ENCODE measurements at regions not wholly inside any gene's neighbourhood (a gene's known extent, or its start where the extent isn't known, plus 50 kb on each side); places are given as distances from the start of the nearest gene placed in this dataset.

DNA sequence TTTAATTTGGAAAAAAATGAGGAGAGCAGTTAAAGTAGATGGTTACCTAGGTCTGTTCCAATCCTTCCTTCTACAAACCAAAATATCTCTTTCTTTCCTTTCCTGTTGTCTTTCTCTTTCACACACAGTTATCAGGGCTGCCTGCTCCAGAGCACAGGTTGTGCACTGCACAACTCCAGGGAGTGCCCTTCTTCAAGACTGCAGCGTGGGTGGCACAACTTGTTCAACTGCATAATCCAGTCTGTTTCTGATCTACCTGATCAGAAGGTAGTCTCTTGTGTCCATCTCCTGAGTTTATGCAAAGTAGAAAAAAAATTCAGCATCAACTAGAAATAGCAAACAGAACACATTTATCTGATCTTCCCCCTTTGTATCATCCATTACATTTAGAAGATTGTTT, 78.1 kb upstream of the COL13A1 start:
- in situ Hi-C loops (cut with MboI; ENCODE audit: low pct_unique_long_range_greater_than_20kb in 2 of 9, low sequenced_read_pairs in 9 of 9, unreplicated experiment in 9 of 9) = no loop called here
- Histone ChIP-seq H3K4me1 (replicated peaks in 1 of 2) (peaks cover 0 to 3% of the 10 kb centered on the region in 2 donors), H3K4me3 (no peak overlapping the region), H3K27ac (no peak overlapping the region)
- no peak for ATAC-seq (replicated peaks in 6 of 8)
- 30 to 100% (median 75%) methylated on average over 1 of the region's 1 CpG; no CpG with 5 or more reads in 5 of the 10 experiments for WGBS, 10 experiments

DNA sequence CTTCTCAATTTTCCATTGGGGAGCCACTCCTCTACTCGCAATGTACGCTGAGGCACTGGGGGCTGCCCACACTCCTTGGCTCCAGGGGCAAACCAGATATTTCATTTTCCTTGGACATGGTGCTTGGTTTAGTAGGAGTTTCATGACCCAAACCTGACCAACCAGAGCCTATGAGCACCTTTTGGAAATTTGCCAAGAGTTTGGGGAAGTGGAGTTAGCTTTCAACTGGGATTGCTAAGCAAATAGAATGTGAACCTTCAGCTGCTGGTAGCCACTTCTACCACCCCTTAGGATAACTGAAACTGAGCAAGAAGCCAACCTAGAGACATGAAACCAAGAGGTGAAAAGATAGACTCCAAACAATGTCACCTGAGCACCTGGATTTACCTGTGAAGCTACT, 74.9 kb upstream of the COL13A1 start:
- peaks cover 0 to 13% of the 10 kb centered on the region in 2 donors for H3K4me1 ChIP-seq (replicated peaks in 1 of 2)
- no peak for ATAC-seq (replicated peaks in 6 of 8)
- no peak overlapping the region for H3K27ac ChIP-seq
- H3K4me3 ChIP-seq = no peak overlapping the region
- WGBS, 10 experiments = 100% methylated on average over 2 of the region's 2 CpGs; no CpG with 5 or more reads in 8 of the 10 experiments
- in situ Hi-C loops (cut with MboI; ENCODE audit: low pct_unique_long_range_greater_than_20kb in 2 of 9, low sequenced_read_pairs in 9 of 9, unreplicated experiment in 9 of 9) = no loop called here

DNA sequence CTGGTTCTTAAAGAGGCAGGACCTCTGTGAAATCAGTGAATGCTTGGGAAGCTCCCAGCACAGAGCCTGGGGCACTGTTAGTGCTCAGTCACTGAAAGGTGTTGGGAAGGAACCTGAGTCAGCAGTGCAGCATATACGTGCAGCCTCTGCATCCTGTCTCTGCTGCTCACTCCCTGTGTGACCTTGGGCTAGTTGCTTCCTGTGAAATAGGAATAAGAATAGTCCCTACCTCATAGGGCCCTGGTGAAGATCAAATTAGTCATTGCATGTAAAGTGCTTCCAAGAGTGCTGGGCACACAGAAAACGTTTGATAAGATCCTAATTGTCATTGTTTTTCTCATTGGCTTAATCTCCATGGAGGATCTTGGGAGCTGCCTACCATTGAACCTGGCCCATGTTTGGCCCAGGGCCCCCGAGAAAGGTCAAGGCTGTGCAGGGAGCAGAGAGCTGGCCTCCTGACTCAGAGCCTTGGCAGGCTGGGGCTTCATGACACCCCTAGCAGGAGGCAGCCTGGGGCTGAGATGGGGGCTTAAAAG, 73.3 kb upstream of the COL13A1 start:
- WGBS, 10 experiments = 0 to 35% (median 0%) methylated on average over 1 to 3 of the region's 3 CpGs; no CpG with 5 or more reads in 3 of the 10 experiments
- Histone ChIP-seq H3K4me1 (replicated peaks in 1 of 2) (peaks cover 0 to 13% of the 10 kb centered on the region in 2 donors), H3K4me3 (no peak overlapping the region), H3K27ac (no peak overlapping the region)
- peak; percentile 17 to 79 (median 41) for ATAC-seq (replicated peaks in 6 of 8)
- in situ Hi-C loops (cut with MboI; ENCODE audit: low pct_unique_long_range_greater_than_20kb in 2 of 9, low sequenced_read_pairs in 9 of 9, unreplicated experiment in 9 of 9) = no loop called here

DNA sequence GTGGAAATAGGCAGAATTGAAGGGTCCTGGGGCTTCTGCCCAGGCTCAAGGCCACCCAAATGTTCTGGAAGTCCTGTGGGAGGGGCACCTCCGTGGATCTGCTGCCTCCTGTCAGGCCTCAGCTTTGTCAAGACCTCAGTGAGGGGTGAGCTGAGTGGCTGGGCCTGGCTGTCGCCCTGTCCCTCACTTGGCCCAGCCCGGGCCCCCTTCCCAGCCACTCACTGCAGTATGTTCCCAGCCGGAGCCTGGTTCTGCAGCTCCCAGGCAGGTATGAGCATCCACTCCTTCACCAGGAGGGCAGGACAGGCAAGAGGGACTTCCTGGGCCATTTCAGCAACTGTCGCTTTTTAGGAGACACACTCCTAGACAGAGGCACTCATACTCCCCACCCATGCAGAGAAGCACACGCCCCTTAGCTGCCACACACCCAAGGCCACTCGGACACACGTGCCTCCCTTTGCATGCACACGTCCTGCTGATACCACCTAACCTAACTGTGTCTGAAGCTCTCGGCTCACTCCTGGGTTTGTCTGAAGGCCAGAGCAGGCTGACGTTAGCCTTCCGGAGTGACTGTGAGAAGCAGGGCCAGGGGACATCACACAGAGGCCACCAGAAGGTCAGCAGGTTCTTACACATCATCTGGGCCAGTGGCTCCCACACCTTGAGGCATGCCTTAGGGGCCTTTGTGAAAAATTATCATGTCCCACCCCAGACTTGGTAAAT, 72.2 kb upstream of the COL13A1 start:
- Histone ChIP-seq H3K27ac (no peak overlapping the region), H3K4me3 (no peak overlapping the region), H3K4me1 (replicated peaks in 1 of 2) (peaks cover 0 to 21% of the 10 kb centered on the region in 2 donors)
- WGBS, 10 experiments = 33 to 89% (median 71%) methylated on average over 1 to 3 of the region's 12 CpGs; no CpG with 5 or more reads in 6 of the 10 experiments
- peak in 3 of 8 experiments; percentile 7 to 22 (median 12) for ATAC-seq (replicated peaks in 6 of 8)
- in situ Hi-C loops (cut with MboI; ENCODE audit: low pct_unique_long_range_greater_than_20kb in 2 of 9, low sequenced_read_pairs in 9 of 9, unreplicated experiment in 9 of 9) = no loop called here

DNA sequence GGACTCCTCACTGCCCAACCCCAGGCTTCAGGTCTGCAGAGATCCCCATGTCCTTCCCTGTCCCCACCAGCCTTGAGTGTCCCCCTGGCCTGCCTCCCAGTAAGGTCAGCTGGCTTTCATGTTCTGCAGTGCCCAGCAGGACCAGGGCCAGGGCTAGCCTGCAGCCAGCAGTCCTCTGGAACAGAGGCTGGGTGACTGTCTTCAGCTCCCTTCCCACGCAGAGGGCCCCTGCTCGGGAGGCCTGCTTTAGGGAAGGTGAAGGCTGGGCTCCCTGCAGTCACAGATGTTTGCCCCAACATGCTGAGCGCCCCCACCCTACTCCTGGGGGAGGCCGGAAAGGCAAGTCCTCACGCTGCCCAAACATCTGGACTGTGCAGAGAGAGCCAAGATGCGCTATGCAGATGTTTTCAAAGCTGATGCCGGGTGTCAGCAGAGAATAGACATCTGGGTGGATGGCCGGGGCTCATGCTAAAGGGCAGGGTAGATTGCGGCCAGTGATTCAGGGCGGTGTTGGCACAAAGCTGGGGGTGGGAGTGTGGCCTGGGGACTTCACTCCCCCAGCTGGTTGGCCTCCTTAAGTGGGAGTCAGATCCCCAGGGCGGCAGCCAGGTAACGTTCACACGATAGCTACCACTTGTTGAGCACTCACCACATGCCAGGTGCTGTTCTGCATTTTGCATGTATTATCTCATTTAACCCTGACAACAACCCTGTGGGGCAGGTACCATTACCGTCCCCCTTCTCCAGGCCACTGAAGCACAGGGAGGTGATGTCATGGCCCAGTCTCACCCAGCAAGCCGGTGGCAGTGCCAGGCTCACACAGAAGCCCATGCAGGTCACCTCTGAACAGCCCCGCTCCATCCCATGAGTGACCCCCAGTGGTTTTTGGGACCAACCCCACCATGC, 71.2 kb upstream of the COL13A1 start:
- H3K27ac ChIP-seq = no peak overlapping the region
- in situ Hi-C loops (cut with MboI; ENCODE audit: low pct_unique_long_range_greater_than_20kb in 2 of 9, low sequenced_read_pairs in 9 of 9, unreplicated experiment in 9 of 9) = no loop called here
- H3K4me3 ChIP-seq = no peak overlapping the region
- WGBS, 10 experiments = 5 to 88% (median 40%) methylated on average over 1 to 8 of the region's 16 CpGs; no CpG with 5 or more reads in 1 of the 10 experiments
- peak in 2 of 8 experiments; percentile 35 to 36 for ATAC-seq (replicated peaks in 6 of 8)
- H3K4me1 ChIP-seq (replicated peaks in 1 of 2) = peaks cover 0 to 21% of the 10 kb centered on the region in 2 donors

DNA sequence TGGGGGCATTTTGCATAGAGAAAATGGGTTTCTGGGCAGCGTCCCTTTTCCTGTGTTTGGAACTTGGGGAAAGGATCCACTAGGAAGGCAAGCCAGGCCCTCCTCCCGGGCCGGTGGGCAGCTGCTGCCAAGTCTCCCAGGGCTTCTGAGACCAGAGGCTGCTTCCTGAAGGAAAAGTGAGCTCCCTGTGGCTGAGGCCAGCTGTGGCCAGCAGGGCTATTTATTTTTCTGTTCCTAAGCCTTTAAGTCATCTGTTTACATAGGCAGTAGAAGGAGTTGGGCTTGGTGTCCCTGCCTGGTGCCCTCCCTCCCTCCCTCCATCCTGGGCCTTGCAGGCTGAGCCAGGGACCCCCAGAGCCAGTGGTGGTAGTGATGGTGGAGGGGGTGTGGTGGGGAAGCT, 70.5 kb upstream of the COL13A1 start:
- peak in 4 of 8 experiments; percentile 10 to 80 (median 39) for ATAC-seq (replicated peaks in 6 of 8)
- 80 to 90% methylated on average over 1 to 2 of the region's 3 CpGs; no CpG with 5 or more reads in 8 of the 10 experiments for WGBS, 10 experiments
- Histone ChIP-seq H3K27ac (no peak overlapping the region), H3K4me1 (replicated peaks in 1 of 2) (peaks cover 0 to 21% of the 10 kb centered on the region in 2 donors), H3K4me3 (no peak overlapping the region)
- in situ Hi-C loops (cut with MboI; ENCODE audit: low pct_unique_long_range_greater_than_20kb in 2 of 9, low sequenced_read_pairs in 9 of 9, unreplicated experiment in 9 of 9) = no loop called here

DNA sequence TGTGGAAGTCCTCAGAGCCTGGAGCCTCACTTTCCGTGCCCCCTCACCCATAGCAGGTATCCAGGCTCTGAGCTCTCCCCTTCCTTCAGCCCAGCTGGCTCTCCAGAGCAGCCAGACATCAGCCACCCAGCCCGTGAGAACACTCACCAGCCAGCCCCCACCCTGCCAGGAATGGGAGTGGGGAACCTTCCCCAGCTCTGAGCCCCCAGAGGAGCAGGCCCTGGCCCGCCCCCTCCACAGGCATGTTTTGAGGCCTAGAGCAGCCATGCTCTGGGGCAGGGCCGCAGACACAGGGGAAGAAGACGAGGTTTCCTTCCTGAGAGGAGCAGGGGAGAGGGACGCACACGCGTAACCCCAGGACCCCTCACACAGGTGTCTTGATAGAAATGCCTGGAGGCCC, 70.0 kb upstream of the COL13A1 start:
- ATAC-seq (replicated peaks in 6 of 8) = peak in 2 of 8 experiments; percentile 29 to 60
- H3K4me1 ChIP-seq (replicated peaks in 1 of 2) = peaks cover 0 to 21% of the 10 kb centered on the region in 2 donors
- in situ Hi-C loops (cut with MboI; ENCODE audit: low pct_unique_long_range_greater_than_20kb in 2 of 9, low sequenced_read_pairs in 9 of 9, unreplicated experiment in 9 of 9) = no loop called here
- H3K27ac ChIP-seq = no peak overlapping the region
- 74 to 100% methylated on average over 1 to 3 of the region's 8 CpGs; no CpG with 5 or more reads in 8 of the 10 experiments for WGBS, 10 experiments
- H3K4me3 ChIP-seq = no peak overlapping the region

DNA sequence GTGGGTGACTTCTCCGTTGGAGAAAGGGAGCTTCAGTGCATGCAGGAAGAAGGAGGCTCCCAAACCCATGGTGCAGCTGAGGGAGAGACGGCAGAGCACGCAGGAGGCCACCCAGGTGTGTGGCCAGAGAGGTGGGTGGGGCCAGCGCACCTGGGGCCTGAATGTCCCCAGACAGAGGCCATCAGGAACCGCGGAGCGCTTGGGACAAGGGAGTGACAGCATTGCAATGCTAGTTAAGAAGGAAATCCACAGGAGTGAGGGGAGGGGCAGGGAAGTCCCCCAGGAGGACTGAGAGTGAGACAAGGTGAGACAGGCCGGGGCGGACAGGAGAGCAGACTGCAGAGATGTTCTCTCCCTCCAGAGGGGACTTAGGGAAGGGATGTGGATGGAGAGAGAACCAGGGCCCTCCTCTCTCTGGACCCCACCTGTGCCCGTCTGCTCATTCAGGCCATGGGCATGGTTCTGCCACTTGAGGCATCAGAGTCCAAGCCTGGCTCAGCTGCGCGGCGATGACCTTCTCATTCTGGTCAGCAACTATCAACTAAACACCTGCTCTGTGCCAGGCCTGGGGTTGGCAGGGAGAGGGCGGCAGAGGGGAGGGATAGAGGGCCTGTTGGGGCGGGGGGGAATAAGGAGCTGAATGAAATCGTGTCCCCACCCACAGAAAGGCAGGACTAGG, 69.4 kb upstream of the COL13A1 start:
- in situ Hi-C loops (cut with MboI; ENCODE audit: low pct_unique_long_range_greater_than_20kb in 2 of 9, low sequenced_read_pairs in 9 of 9, unreplicated experiment in 9 of 9) = no loop called here
- 70 to 90% (median 86%) methylated on average over 2 to 4 of the region's 16 CpGs; no CpG with 5 or more reads in 6 of the 10 experiments for WGBS, 10 experiments
- H3K4me3 ChIP-seq = no peak overlapping the region
- no peak overlapping the region for H3K27ac ChIP-seq
- ATAC-seq (replicated peaks in 6 of 8) = no peak
- H3K4me1 ChIP-seq (replicated peaks in 1 of 2) = peaks cover 0 to 21% of the 10 kb centered on the region in 2 donors

DNA sequence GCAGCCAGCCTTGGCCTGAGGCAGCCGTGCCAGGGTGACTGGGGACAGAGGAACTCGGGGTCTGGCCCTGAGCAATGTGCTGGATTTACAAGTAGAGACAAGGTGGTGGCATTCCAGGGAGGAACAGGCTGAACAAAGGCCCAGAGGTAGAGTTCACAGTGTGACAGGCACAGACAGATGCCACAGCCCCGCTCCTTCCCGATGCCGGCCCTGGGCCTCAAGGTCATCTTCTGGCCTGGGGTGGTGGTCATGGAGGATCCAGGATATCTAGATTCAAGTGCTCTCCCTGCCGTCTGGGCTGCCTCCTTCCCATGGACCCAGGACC, 68.9 kb upstream of the COL13A1 start:
- no peak for ATAC-seq (replicated peaks in 6 of 8)
- in situ Hi-C loops (cut with MboI; ENCODE audit: low pct_unique_long_range_greater_than_20kb in 2 of 9, low sequenced_read_pairs in 9 of 9, unreplicated experiment in 9 of 9) = no loop called here
- Histone ChIP-seq H3K4me3 (no peak overlapping the region), H3K4me1 (replicated peaks in 1 of 2) (peaks cover 0 to 21% of the 10 kb centered on the region in 2 donors), H3K27ac (no peak overlapping the region)
- 67 to 100% (median 95%) methylated on average over 1 to 4 of the region's 6 CpGs; no CpG with 5 or more reads in 7 of the 10 experiments for WGBS, 10 experiments

DNA sequence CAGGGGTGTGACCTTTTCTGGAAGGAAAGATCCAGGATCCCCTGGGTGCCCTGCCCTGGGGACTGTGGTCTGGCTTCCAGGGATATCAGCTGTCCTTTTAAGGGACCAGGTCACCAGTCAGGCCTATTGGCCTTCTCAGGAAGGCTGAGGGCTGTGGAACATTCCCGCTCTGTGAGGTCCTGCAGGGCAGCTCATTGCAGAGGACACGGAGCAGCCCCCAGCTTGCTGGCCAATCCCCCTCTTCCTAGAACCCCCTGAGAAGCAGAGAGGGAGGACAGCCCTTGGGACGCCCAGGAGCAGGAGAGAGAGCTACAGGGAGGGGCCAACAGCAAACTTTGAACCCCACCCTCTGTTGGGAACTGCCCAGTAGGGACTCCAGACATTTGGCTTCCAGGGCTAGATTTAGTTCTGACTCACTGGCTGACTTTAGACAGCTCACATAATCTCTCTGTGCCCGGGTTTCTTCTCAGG, 67.9 kb upstream of the COL13A1 start:
- Histone ChIP-seq H3K4me3 (no peak overlapping the region), H3K4me1 (replicated peaks in 1 of 2) (peaks cover 0 to 18% of the 10 kb centered on the region in 2 donors), H3K27ac (no peak overlapping the region)
- in situ Hi-C loops (cut with MboI; ENCODE audit: low pct_unique_long_range_greater_than_20kb in 2 of 9, low sequenced_read_pairs in 9 of 9, unreplicated experiment in 9 of 9) = no loop called here
- 0 to 100% (median 61%) methylated on average over 1 to 3 of the region's 4 CpGs; no CpG with 5 or more reads in 3 of the 10 experiments for WGBS, 10 experiments
- ATAC-seq (replicated peaks in 6 of 8) = peak in 3 of 8 experiments; percentile 69 to 76 (median 74)

DNA sequence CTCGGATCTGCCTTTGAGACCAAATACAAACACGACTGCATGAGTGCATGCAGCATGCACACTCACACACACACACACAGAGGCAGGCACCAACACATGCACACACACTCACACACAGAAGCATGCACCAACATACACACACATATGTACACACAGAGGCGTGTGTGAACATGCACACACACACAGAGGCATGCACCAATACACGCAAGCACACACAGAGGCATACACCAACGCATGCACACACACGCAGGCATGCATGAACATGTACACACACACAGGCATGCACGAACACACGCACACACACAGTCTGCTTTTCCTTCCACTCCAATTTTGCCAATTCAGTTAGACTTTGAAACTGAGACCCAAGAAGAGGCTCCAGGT, 67.3 kb upstream of the COL13A1 start:
- no peak for ATAC-seq (replicated peaks in 6 of 8)
- in situ Hi-C loops (cut with MboI; ENCODE audit: low pct_unique_long_range_greater_than_20kb in 2 of 9, low sequenced_read_pairs in 9 of 9, unreplicated experiment in 9 of 9) = no loop called here
- Histone ChIP-seq H3K4me3 (no peak overlapping the region), H3K27ac (no peak overlapping the region), H3K4me1 (replicated peaks in 1 of 2) (peaks cover 0 to 18% of the 10 kb centered on the region in 2 donors)
- WGBS, 10 experiments = 7 to 100% (median 83%) methylated on average over 1 to 5 of the region's 8 CpGs; no CpG with 5 or more reads in 5 of the 10 experiments

DNA sequence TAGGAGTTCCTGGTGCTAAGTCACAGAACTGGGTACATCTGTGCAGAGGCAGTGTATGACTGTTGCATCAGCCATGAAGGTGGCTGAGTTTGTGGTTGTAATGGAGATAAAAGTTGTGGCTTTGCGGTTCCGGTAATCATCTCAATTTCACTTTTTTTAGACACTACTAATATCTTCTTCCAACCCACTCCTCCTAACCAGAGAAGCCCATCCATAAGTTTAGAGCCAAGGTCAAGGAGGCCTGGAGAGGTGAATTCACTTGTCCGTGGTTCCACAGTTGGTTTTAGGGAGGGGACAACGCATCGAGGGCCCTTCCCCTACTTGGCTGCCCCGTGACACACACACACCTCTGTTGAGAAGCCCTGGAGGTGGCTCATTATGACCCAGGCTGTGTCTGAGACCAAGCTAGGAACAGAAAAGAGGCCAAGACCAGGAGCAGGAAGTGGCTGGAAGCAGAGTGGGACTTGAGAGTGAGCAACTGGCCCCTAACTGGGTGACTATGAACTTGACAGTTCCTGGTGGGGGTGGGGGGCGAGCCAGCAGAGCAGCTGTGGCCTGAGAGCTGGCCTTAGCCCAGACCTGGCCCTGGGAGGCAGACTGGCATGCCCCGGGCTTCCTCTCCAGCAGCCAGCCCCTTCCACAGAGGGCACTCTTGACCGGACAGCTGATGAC, 66.8 kb upstream of the COL13A1 start:
- 87 to 100% (median 100%) methylated on average over 1 to 3 of the region's 9 CpGs; no CpG with 5 or more reads in 6 of the 10 experiments for WGBS, 10 experiments
- no peak for ATAC-seq (replicated peaks in 6 of 8)
- peaks cover 0 to 18% of the 10 kb centered on the region in 2 donors for H3K4me1 ChIP-seq (replicated peaks in 1 of 2)

More for the DNA sequence above, 66.8 kb upstream of the COL13A1 start:
- H3K4me3 ChIP-seq = no peak overlapping the region
- H3K27ac ChIP-seq = no peak overlapping the region
- in situ Hi-C loops (cut with MboI; ENCODE audit: low pct_unique_long_range_greater_than_20kb in 2 of 9, low sequenced_read_pairs in 9 of 9, unreplicated experiment in 9 of 9) = no loop called here
